ENCODE measurements at regions not wholly inside any gene's neighbourhood (a gene's known extent, or its start where the extent isn't known, plus 50 kb on each side); places are given as distances from the start of the nearest gene placed in this dataset.

- TF ChIP-seq POLR2A (IDR thresholded peaks at IDR 0.05), result no peak
- no peak for TF ChIP-seq CTCF (IDR thresholded peaks at IDR 0.05)
Measured at GRCh38 chr2:587087-587960, 89.9 kb downstream of the TMEM18 start.

All from vagina (tissue), 2 donors.